SK-N-SH treated with all-trans-retinoic acid at 6 μM for 48 hours (cell line): ENCODE measurements at regions not wholly inside any gene's neighbourhood (a gene's known extent, or its start where the extent isn't known, plus 50 kb on each side); places are given as distances from the start of the nearest gene placed in this dataset.
"Not testable (repeated sequence)": the region's sequence is repeated elsewhere in the genome, so short reads cannot be mapped to it uniquely, and the experiment has no call there.

Experiments used
- ATAC-seq: fragments of 200-7000 bp; cut with Tn5 transposase; 3 replicates; pipeline ENCODE4 v1.9.1; 2020; ENCODE audit warnings: mild to moderate bottlenecking, moderate library complexity
- PATZ1 ChIP-seq: fragments of 250-450 bp; sonication (Bioruptor Pico); IDR thresholded peaks from 2 replicates; pipeline ENCODE4 v1.8.0; 2020; ENCODE audit warnings: mild to moderate bottlenecking, moderate library complexity, borderline replicate concordance

DNA sequence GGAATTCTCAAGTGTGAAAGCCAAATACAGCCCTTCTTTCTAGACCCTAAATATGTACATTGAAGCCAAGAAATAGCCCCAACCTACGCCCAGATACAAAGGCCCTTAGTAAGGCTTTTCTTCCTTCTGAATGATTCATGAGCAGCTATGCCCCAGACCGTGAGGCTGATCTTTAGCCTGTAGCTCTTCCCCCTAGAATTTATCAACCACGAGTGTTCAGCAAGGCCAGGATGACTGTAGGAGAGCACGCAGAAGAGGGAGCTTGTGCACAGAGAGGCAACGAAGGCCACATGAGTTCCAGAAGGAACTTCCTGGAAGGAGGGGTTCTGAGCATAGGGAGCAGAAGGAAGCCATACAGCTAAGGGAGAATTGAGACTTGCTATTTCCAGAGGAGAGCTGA lies 53.0 kb upstream of the HABP2 start:
- no peak for TF ChIP-seq PATZ1 (CRISPR knock-in tag)
- no peak for ATAC-seq

DNA sequence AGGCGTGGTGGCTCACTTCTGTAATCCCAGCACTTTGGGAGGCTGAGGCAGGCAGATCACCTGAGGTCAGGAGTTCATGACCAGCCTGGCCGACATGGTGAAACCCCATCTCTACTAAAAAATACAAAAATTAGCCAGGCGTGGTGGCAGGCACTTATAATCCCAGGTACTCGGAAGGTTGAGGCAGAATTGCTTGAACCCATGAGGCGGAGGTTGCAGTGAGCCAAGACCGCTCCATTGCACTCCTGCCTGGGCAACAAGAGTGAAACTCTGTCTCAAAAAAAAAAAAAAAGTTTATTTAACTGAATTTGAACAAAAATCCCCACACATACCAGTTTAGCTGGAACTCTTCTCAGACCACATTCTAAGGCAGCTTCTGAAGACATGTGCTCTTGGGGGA lies 51.8 kb upstream of the HABP2 start:
- ATAC-seq = not testable (repeated sequence)
